ENCODE measurements at regions not wholly inside any gene's neighbourhood (a gene's known extent, or its start where the extent isn't known, plus 50 kb on each side); places are given as distances from the start of the nearest gene placed in this dataset.

DNA sequence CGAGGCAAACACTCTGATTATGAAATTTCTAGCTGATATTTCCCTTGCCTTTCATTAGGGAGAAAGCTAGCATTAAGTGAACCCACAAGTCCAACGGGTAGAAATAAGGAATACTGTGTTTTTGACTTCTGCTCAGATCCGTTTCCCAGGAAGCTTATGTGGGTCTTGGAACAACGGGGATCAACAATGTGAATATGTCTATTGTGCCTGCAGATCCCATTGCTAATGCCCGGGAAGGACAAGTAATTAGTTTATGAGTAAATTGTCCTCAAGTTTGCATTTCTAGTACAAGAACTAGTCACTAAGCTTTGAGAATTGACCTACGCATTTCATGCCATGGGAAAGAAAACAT, 236.4 kb downstream of the UACA start (continued):
- TF ChIP-seq CHD7 (IDR thresholded peaks at IDR 0.05; ENCODE audit: insufficient replicate concordance, low read length): no peak
- TF ChIP-seq, protein P1, sequence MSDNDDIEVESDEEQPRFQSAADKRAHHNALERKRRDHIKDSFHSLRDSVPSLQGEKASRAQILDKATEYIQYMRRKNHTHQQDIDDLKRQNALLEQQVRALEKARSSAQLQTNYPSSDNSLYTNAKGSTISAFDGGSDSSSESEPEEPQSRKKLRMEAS (IDR thresholded peaks at IDR 0.05): no peak
- no peak for TF ChIP-seq CHD1 (IDR thresholded peaks at IDR 0.05; ENCODE audit: low read depth, low read length)
- TF ChIP-seq RNF2 (IDR thresholded peaks at IDR 0.05; ENCODE audit: borderline replicate concordance, low read depth, low read length, missing control alignments, poor library complexity, severe bottlenecking): no peak
- no peak for TF ChIP-seq GABPA (IDR thresholded peaks at IDR 0.05; ENCODE audit: borderline replicate concordance, insufficient read depth, low read length)
- TF ChIP-seq RBBP5 (IDR thresholded peaks at IDR 0.05; ENCODE audit: borderline replicate concordance, low read depth, low read length): no peak
- no peak for TF ChIP-seq EP300 (IDR thresholded peaks at IDR 0.05; ENCODE audit: borderline replicate concordance in 1 of 2, low read depth in 2 of 2, low read length in 2 of 2)
- TF ChIP-seq CEBPB (IDR thresholded peaks at IDR 0.05; ENCODE audit: low read depth, low read length): no peak
- TF ChIP-seq MAFK (IDR thresholded peaks at IDR 0.05; ENCODE audit: low read depth, low read length): no peak
- TF ChIP-seq PHF8 (conservative IDR thresholded peaks at IDR 0.05; ENCODE audit: low read depth, low read length): no peak
- no peak for TF ChIP-seq KDM4A (IDR thresholded peaks at IDR 0.05; ENCODE audit: low read depth, low read length, severe bottlenecking)
- no peak for TF ChIP-seq YY1 (IDR thresholded peaks at IDR 0.05; ENCODE audit: low read depth, low read length)

Data from H1 (cell line).